22Rv1 (cell line): ENCODE measurements at regions not wholly inside any gene's neighbourhood (a gene's known extent, or its start where the extent isn't known, plus 50 kb on each side); places are given as distances from the start of the nearest gene placed in this dataset.

Experiments used
- ZFX ChIP-seq: fragments of 450-650 bp; IDR thresholded peaks from 2 replicates; pipeline ENCODE4 v1.6.1; 2017; ENCODE audit warnings: antibody characterized with exemption, borderline replicate concordance
- TF ChIP-seq, protein P1 (sequence below): fragments of 450-650 bp; IDR thresholded peaks from 2 replicates; pipeline ENCODE4 v1.5.1; 2017; ENCODE audit warnings: mild to moderate bottlenecking

DNA sequence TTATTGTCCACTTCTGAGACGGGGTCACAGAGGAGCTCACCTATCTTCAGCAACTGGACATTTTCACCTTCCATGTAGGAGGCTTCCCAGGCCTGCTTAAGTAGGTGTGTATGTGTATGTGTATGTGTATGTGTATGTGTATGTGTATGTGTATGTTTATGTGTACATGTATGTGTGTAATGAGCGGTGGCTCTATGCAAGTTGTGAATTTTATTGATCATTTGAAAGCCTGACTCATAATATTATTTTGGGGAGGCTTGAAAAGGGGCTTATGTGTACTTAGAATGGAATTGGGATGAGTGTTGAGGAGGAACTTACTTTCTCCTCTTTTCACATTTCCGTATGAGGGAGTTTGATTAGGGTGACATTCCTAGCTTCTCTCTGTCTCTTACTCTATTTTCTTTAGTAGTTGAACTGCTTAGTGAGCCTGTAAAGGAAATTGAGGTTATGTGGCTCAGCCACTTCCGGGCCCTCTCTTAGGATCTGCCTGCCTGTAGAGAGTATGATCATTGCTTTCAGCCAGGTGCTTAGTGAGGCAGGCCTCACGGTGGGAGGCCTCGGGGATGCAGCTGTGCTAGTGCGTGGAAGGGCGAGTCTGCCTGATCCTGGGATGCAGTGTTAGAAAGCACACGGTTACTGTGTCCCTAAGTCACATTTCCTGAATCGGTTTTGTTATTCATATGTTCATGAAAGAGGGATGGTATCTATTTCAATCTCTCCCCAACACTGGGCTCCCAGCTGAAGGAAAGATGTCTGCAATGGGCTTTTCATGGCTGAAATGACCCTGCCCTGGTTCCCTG lies 61.0 kb downstream of the IER5 start:
- TF ChIP-seq, protein P1, sequence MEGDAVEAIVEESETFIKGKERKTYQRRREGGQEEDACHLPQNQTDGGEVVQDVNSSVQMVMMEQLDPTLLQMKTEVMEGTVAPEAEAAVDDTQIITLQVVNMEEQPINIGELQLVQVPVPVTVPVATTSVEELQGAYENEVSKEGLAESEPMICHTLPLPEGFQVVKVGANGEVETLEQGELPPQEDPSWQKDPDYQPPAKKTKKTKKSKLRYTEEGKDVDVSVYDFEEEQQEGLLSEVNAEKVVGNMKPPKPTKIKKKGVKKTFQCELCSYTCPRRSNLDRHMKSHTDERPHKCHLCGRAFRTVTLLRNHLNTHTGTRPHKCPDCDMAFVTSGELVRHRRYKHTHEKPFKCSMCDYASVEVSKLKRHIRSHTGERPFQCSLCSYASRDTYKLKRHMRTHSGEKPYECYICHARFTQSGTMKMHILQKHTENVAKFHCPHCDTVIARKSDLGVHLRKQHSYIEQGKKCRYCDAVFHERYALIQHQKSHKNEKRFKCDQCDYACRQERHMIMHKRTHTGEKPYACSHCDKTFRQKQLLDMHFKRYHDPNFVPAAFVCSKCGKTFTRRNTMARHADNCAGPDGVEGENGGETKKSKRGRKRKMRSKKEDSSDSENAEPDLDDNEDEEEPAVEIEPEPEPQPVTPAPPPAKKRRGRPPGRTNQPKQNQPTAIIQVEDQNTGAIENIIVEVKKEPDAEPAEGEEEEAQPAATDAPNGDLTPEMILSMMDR, result no peak
- TF ChIP-seq ZFX, result no peak
